HCT116 (cell line): ENCODE measurements at regions not wholly inside any gene's neighbourhood (a gene's known extent, or its start where the extent isn't known, plus 50 kb on each side); places are given as distances from the start of the nearest gene placed in this dataset.

Experiments used
- ATAC-seq: fragments of 200-7000 bp; cut with Tn5 transposase; 2 replicates; pipeline ENCODE4 v1.9.1; 2020; ENCODE audit warnings: mild to moderate bottlenecking, moderate library complexity
- BruUV-seq: library from RNA; stranded (reverse); fragments of 400-500 nt; replicated peaks from 2 replicates; lab custom pipeline; 2021; lab: Mats Ljungman, UMichigan
- CTCF ChIA-PET: fragments of 300-600 bp; sonication (Branson Sonifier 250); formaldehyde crosslinking; loops from one replicate; lab custom pipeline; 2021; ENCODE audit warnings: antibody characterized with exemption; lab: Charles Lee
- POLR2A ChIA-PET: fragments of 300-600, 350-600 bp; sonication (Branson Sonifier 250); formaldehyde crosslinking; loops from one replicate; lab custom pipeline; 2021; ENCODE audit warnings: antibody characterized with exemption; lab: Charles Lee
- RAD21 ChIA-PET, 2 experiments: fragments of 300-600 bp; sonication (Branson Sonifier 250); formaldehyde crosslinking; loops; one replicate each; lab custom pipeline; 2023; ENCODE audit warnings: low total read pairs in 2 of 2; ENCODE audit not compliant: uncharacterized antibody in 2 of 2, unreplicated experiment in 2 of 2, low non-redundant PET in 1 of 2; lab: Charles Lee
- DNase-seq: peaks from one replicate; pipeline ENCODE4 v3.0.0-alpha.2; 2010; ENCODE audit warnings: low read depth, low spot score
- H2AFZ ChIP-seq: fragments of 200-600 bp; shearing (Covaris generic), sonication (generic); 2 replicates; pipeline ENCODE4 v1.6.1; 2017; ENCODE audit warnings: low read depth, mixed run types, mixed read lengths, antibody characterized with exemption, low read length; ENCODE audit not compliant: poor library complexity, severe bottlenecking
- H3K27ac ChIP-seq: 2 replicates; pipeline ENCODE4 v1.5.1; 2012; ENCODE audit warnings: low read depth, low read length
- H3K27me3 ChIP-seq: fragments of 200-600 bp; sonication (generic); 2 replicates; pipeline ENCODE4 v1.6.1; 2016; ENCODE audit warnings: mixed run types, low read length, mixed read lengths; ENCODE audit not compliant: insufficient read depth
- H3K36me3 ChIP-seq, 2 experiments: fragments of 200-500 bp in 1 of 2; fragments of 200-600 bp in 1 of 2; sonication (Bioruptor generic) in 1 of 2; sonication (generic) in 1 of 2; 2 replicates each; pipeline versions ENCODE4 v1.5.1 to v1.6.1; 2014 to 2016; ENCODE audit warnings: low read length in 2 of 2, inconsistent platforms in 1 of 2, mixed read lengths in 1 of 2, mixed run types in 1 of 2; ENCODE audit not compliant: insufficient read depth in 2 of 2, control insufficient read depth in 1 of 2
- H3K4me1 ChIP-seq, 2 experiments: fragments of 200-600 bp in 1 of 2; sonication (generic) in 1 of 2; 2 replicates each; pipeline versions ENCODE4 v1.5.1 to v1.6.1; 2012 to 2017; ENCODE audit warnings: low read length in 2 of 2, inconsistent platforms in 1 of 2, mild to moderate bottlenecking in 1 of 2, mixed read lengths in 1 of 2, mixed run types in 1 of 2, moderate library complexity in 1 of 2; ENCODE audit not compliant: insufficient read depth in 2 of 2, control insufficient read depth in 1 of 2
- H3K4me2 ChIP-seq: fragments of 200-600 bp; sonication (generic); 2 replicates; pipeline ENCODE4 v1.6.1; 2017; ENCODE audit warnings: mixed run types, low read length, mixed read lengths
- H3K4me3 ChIP-seq, 2 experiments: fragments of 200-600 bp in 1 of 2; sonication (generic) in 1 of 2; replicated peaks in 1 of 2; 2 replicates each; pipeline ENCODE4 v1.5.1; 2011 to 2016; ENCODE audit warnings: low read length in 2 of 2, control low read depth in 1 of 2, low read depth in 1 of 2, mild to moderate bottlenecking in 1 of 2, mixed read lengths in 1 of 2, mixed run types in 1 of 2
- H3K79me2 ChIP-seq: fragments of 200-600 bp; sonication (generic); 2 replicates; pipeline ENCODE4 v1.6.1; 2017; ENCODE audit warnings: mild to moderate bottlenecking, mixed run types, low read length, moderate library complexity, mixed read lengths; ENCODE audit not compliant: insufficient read depth
- H3K9ac ChIP-seq: fragments of 200-600 bp; sonication (generic); 2 replicates; pipeline ENCODE4 v1.6.1; 2016; ENCODE audit warnings: low read length, mixed read lengths
- H3K9me2 ChIP-seq: fragments of 200-600 bp; sonication (generic), shearing (Covaris generic); 2 replicates; pipeline ENCODE4 v1.6.1; 2017; ENCODE audit warnings: mixed run types, mild to moderate bottlenecking, moderate library complexity; ENCODE audit not compliant: insufficient read depth
- H3K9me3 ChIP-seq, 2 experiments: fragments of 200-500 bp in 1 of 2; fragments of 200-600 bp in 1 of 2; sonication (Bioruptor generic) in 1 of 2; sonication (generic) in 1 of 2; 2 replicates each; pipeline ENCODE4 v1.6.1; 2014 to 2017; ENCODE audit warnings: low read length in 2 of 2, mixed read lengths in 2 of 2, inconsistent platforms in 1 of 2, low read depth in 1 of 2, mild to moderate bottlenecking in 1 of 2, mixed run types in 1 of 2, moderate library complexity in 1 of 2; ENCODE audit not compliant: control insufficient read depth in 1 of 2, insufficient read depth in 1 of 2
- H4K20me1 ChIP-seq: fragments of 200-600 bp; sonication (generic), shearing (Covaris generic); 2 replicates; pipeline ENCODE4 v1.6.1; 2017; ENCODE audit warnings: mixed run types, mild to moderate bottlenecking, moderate library complexity; ENCODE audit not compliant: insufficient read depth
- ATF3 ChIP-seq: IDR thresholded peaks from 2 replicates; pipeline ENCODE4 v1.6.1; 2012
- CEBPB ChIP-seq: IDR thresholded peaks from 2 replicates; pipeline ENCODE4 v1.6.1; 2012; ENCODE audit warnings: low read depth
- EGR1 ChIP-seq: IDR thresholded peaks from 2 replicates; pipeline ENCODE4 v1.6.1; 2012; ENCODE audit warnings: low read depth
- ELF1 ChIP-seq: IDR thresholded peaks from 2 replicates; pipeline ENCODE4 v1.6.1; 2012; ENCODE audit warnings: low read depth, borderline replicate concordance
- EZH2phosphoT487 ChIP-seq: fragments of 200-600 bp; IDR thresholded peaks from 2 replicates; pipeline ENCODE4 v1.6.1; 2018; ENCODE audit warnings: antibody characterized with exemption, borderline replicate concordance
- FOSL1 ChIP-seq: IDR thresholded peaks from 2 replicates; pipeline ENCODE4 v1.6.1; 2012; ENCODE audit warnings: low read depth
- JUND ChIP-seq: IDR thresholded peaks from 2 replicates; pipeline ENCODE4 v1.6.1; 2012
- MAX ChIP-seq: IDR thresholded peaks from 2 replicates; pipeline ENCODE4 v1.6.1; 2012
- POLR2AphosphoS5 ChIP-seq: IDR thresholded peaks from 2 replicates; pipeline ENCODE4 v1.6.1; 2011; ENCODE audit warnings: mild to moderate bottlenecking, low read depth, low read length, moderate library complexity
- REST ChIP-seq: IDR thresholded peaks from 2 replicates; pipeline ENCODE4 v1.6.1; 2012; ENCODE audit warnings: low read depth
- SRF ChIP-seq: IDR thresholded peaks from 2 replicates; pipeline ENCODE4 v1.6.1; 2012; ENCODE audit warnings: low read depth
- TCF7L2 ChIP-seq: IDR thresholded peaks from 2 replicates; pipeline ENCODE4 v1.7.0; 2011; ENCODE audit warnings: borderline replicate concordance, inconsistent platforms; ENCODE audit not compliant: insufficient read depth, insufficient read length; ENCODE audit errors: extremely low read depth
- YY1 ChIP-seq: IDR thresholded peaks from 2 replicates; pipeline ENCODE4 v1.6.1; 2011; ENCODE audit warnings: low read length, low read depth, moderate library complexity, mild to moderate bottlenecking; ENCODE audit not compliant: insufficient replicate concordance; ENCODE audit errors: extremely low read depth
- ZBTB33 ChIP-seq: IDR thresholded peaks from 2 replicates; pipeline ENCODE4 v1.6.1; 2011; ENCODE audit warnings: mild to moderate bottlenecking, low read length, moderate library complexity; ENCODE audit not compliant: insufficient replicate concordance; ENCODE audit errors: extremely low read depth
- ZFX ChIP-seq: fragments of 450-650 bp; IDR thresholded peaks from 2 replicates; pipeline ENCODE4 v1.6.1; 2017
- ZNF274 ChIP-seq: fragments of 200-500 bp; sonication (Bioruptor generic); IDR thresholded peaks from 2 replicates; pipeline ENCODE4 v1.6.1; 2014; ENCODE audit warnings: mild to moderate bottlenecking, low read depth, low read length, inconsistent platforms
- intact Hi-C: fragments of 100-400 bp; cut with micrococcal nuclease; formaldehyde crosslinking; loops from 2 replicates; pipeline ENCODE4 v1.10.0; 2022

GRCh38 chr10:105702211-105702610 is 1061.1 kb downstream of the SORCS3 start:
- no peaks in the 10 kb centered on the region for H4K20me1 ChIP-seq
- TF ChIP-seq CEBPB (no peak), POLR2AphosphoS5 (no peak), ATF3 (no peak), ZBTB33 (no peak), ZFX (no peak), YY1 (no peak), FOSL1 (no peak)
- no peak overlapping the region for H3K9ac ChIP-seq
- H3K4me2 ChIP-seq: no peak overlapping the region
- ChIA-PET CTCF (no interaction called here), POLR2A (no interaction called here), RAD21 (no interaction called here)
- DNase-seq (no peak), ATAC-seq (no peak)
- no peak overlapping the region for H3K27ac ChIP-seq
- H3K27me3 ChIP-seq: no peaks in the 10 kb centered on the region
- no peaks in the 10 kb centered on the region for H3K36me3 ChIP-seq
- H3K9me3 ChIP-seq: peaks cover 22 to 46% of the 10 kb centered on the region in 2 experiments; a peak in 2 of 4 replicates
- intact Hi-C loops: no loop called here
- no peaks in the 10 kb centered on the region for H3K9me2 ChIP-seq
- no peaks in the 10 kb centered on the region for H3K79me2 ChIP-seq
- no peaks in the 10 kb centered on the region for H3K4me1 ChIP-seq
- no TSS peak for BruUV-seq
- H2AFZ ChIP-seq: no peak overlapping the region
- H3K4me3 ChIP-seq: no peak overlapping the region

GRCh38 chr10:105700218-105700617 is 1059.1 kb downstream of the SORCS3 start:
- ChIA-PET CTCF (no interaction called here), RAD21 (no interaction called here), POLR2A (no interaction called here)
- Histone ChIP-seq H2AFZ (no peak overlapping the region), H3K4me2 (no peak overlapping the region), H3K27ac (no peak overlapping the region), H3K9me3 (peaks cover 28 to 38% of the 10 kb centered on the region in 2 experiments; a peak in 3 of 4 replicates), H3K9me2 (no peaks in the 10 kb centered on the region), H3K4me3 (no peak overlapping the region), H3K4me1 (no peaks in the 10 kb centered on the region), H4K20me1 (no peaks in the 10 kb centered on the region), H3K9ac (no peak overlapping the region), H3K79me2 (no peaks in the 10 kb centered on the region), H3K27me3 (no peaks in the 10 kb centered on the region), H3K36me3 (no peaks in the 10 kb centered on the region)
- no TSS peak for BruUV-seq
- DNase-seq (no peak), ATAC-seq (no peak)
- intact Hi-C loops: no loop called here
- TF ChIP-seq ZFX (no peak), TCF7L2 (no peak), EGR1 (no peak), SRF (no peak), YY1 (no peak), EZH2phosphoT487 (no peak), MAX (no peak), REST (no peak), ELF1 (no peak), ZNF274 (no peak), JUND (no peak), CEBPB (no peak)
